GM19452 (cell line): ENCODE measurements at regions not wholly inside any gene's neighbourhood (a gene's known extent, or its start where the extent isn't known, plus 50 kb on each side); places are given as distances from the start of the nearest gene placed in this dataset.
A peak's percentile ranks its signal among the peaks of the same experiment; 100 is the strongest.

Experiments
- ATAC-seq: cut with Tn5 transposase; IDR thresholded peaks from one replicate; pipeline ENCODE4 v1.9.1; 2021; ENCODE audit not compliant: unreplicated experiment

DNA sequence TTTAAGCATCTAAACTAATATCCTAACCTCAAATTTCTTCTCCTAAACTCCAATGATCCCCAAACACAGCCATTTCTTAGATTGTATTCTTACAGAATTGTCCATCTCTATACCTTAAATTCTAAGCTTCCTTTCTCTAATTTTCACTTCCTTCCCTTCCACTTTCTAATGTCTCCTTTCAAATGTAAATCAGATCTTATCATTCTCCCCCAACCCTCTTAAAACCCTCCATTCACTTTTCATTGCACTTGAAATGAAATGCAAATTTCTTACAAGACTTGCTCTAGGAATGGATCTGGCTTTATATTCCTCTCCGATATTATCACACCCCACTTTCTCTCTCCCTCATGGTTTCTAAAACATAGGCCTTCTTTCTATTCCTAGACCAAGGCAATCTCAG, 534.6 kb downstream of the LMO4 start:
- ATAC-seq: no peak

DNA sequence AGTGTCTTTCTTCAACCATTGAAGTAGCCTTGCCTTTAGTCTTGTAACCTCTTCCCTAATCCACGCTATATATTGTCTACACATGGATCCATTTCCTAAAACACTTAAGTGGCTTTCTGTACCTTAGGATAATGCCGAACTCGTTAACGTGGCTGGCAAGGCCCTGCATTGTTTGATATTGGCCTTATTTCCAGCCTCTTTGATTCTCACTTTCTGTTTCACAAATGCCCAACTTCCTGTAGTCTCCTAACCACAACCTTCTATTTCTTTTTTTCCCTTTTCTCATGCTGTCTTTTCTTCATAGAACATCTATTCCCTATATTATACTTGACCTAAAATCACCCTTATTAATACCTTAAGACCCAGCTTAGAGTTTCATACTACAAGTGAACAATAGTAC, 536.0 kb downstream of the LMO4 start:
- ATAC-seq: peak; percentile 89

DNA sequence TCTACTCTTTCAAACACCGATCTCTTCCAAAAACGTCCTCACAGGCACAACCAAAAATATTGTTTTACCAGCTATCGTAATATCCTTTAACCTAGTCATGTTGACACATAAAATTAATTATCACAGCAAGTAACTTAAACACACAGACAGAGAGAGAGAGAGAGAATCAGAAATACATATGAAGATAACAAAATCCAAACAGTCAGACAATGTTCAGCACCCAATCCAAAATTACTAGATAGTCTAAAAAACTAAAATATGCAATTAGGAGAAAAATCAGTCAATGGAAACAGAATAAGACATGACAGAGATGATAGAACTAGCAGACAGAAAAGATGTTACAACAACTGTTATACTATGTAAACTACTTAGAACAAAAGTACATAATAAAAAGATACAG, 537.7 kb downstream of the LMO4 start:
- no peak for ATAC-seq

DNA sequence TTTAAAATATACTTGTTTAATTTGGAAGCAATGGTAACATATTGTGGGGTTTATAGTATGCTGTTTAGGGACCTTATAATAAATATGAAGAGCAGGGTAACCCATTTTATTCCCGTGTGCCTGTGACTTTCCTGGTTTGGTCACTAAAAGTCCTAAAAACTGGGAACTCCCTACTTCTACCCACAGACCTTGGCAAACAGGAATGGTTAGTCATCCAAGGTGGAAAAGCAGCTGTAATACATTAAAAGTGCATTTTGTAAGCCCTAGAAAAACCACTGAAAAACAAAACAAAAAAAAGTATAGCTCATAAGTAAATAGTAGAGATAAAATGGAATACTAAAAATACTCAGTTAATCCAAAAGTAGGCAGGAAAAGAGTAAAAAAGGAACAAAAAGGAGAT, 538.9 kb downstream of the LMO4 start:
- ATAC-seq: no peak

DNA sequence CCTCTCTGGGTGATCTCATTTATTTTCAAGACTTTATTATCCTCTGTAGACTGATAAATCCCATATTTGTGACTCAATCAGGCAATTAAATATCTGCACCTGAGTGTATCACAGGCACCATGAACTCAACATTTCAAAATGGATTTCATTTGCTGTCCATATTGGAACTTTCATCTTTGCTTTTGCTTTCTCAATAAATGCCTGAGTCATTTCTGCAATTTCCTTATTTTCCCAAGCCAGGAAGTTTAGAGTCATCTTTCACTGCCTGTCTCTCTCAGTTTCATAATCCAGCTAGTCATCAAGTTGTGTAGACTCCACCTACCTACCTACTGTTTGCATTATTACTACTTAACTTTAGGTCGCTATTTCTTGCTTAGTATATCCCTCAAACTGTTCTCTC, 540.9 kb downstream of the LMO4 start:
- ATAC-seq: no peak

DNA sequence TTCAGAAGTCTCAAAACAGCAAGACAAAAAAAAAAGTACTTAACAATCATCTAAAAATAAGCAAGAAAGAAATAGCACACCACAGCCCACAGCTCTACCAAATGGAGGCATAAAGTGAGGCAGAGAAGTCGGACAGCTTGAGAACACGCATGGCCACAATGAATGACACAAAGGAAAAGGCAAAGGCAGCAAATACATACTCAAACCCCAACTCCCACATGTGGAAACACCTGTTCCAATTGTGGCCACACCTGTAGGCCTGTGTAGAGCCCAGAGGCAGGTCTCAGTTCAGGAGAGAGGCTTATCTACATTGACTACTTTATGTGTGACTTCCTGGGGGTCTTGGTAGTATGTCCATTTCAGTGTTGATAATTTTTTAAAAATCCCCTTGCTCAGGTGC, 543.5 kb downstream of the LMO4 start:
- no peak for ATAC-seq

DNA sequence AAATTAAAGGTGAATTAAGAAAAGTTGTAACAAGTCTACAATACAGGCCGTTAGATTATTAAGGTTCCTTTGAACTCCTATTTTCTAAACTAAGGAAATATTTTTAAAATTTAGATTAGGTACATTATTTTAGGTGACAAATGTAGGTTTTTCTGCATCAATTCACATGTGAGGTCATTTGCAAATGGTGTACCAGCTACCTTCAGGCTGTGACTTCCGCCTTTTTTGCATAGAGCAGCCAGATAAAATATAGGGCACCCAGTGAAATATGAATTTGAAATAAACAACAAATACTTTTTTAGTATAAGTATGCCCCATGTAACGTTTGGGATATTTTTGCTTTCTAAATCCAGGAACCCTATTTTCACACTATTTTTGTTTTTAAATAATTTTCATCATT, 544.0 kb downstream of the LMO4 start:
- ATAC-seq: no peak

DNA sequence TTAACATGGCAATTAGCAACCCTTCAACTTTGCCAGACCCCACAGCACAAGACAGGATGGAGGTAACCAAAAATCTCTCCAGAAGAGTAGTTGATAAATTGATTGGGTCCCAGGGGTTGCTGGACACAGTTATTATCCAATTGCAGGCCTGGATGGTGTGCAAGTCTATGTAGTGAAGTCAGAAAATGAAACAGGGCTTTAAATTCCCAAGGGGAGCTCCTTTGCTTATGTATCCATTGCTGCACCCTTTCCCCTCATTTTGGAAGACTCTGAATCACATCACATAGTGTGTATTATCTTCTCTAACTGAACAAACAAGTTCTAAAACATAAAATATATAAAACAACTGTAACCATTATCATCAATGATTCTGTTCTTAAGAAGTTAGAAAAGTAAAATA, 550.2 kb downstream of the LMO4 start:
- no peak for ATAC-seq

DNA sequence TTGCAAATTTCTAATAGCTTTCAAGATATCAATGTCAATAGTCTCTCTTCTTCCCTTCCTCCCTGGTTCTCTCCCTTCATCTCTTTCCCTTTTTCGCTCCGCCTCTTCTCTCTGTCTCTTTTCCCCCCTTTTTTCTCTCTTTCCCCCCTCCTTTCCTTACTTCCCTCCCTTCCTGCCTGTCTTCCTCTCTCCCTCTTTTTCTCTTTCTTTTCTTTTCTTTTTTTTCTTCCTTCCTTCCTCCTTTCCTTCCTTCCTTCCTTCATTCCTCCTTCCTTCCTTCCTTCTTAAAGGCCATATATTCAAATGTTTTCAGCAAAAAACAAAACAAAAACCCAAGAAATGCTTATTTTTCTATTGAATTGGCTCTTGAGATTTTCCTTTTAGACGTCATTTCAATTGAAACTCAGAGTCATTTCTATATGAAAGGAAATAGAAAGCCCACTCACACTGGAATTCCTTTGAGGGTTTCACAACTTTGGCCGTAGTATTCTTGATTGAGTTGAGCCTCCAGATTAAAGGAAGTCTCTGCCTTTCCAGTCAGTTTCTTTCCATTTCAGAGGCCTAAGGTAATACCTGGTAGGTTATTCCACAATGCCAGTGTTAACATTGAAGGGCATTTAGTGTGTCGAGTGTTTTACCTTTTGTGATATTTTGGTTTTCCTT, 551.5 kb downstream of the LMO4 start:
- ATAC-seq: no peak

DNA sequence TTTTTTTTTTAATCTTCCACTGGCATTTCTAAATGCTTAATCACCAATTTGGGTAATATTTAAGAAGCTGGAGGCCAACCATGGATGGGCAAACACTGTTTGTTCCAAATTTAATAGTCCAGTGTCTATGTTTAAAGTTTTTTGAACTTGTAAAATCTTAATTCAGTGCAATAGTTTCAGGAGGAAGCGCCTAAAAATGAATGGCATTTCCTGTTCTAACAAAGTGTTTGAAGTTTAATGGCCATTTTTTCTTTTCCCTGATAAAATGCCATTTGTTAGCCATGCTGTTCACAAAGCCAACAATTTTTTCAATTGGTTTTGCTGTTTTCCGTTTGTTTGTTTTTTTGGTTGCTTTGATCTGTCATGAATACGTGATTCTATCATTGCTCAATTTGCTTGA, 552.1 kb downstream of the LMO4 start:
- ATAC-seq: no peak

DNA sequence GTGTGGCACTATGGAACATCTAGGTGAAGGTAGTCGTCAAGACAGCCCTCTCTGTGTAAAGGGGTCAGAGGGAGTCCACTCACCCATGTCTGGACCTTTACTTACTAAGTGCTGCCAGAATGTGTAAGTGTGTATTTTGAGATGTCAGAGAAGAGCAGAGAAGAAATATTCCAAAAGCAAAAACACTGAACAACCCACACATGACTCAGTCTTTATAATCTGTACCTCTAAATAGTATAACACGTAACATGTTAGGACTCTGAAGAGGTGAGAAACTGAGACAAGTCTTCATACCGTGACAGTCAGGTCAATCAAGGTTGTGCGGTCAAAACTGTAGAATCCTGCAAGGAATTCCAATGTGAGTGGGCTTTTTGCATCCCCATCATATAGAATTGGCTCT, 555.2 kb downstream of the LMO4 start:
- no peak for ATAC-seq

DNA sequence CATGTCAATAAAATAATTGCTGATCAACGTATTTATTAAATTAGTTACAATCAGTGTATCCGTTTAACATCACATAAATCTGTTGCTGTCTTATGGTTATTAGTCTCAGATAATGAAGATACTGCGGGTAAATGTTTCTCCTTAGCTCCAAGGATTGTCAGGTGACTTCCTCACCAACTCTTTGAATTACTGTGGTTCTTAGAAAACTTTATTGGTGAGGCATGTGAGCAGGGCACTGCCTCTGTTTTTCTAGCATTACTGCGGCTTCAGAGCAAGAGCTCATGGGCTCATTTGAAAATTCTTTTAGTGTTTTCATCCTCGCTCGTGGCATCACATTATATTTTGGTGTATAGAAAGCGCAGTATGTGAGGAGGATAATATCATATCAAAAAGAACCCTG, 555.9 kb downstream of the LMO4 start:
- no peak for ATAC-seq

DNA sequence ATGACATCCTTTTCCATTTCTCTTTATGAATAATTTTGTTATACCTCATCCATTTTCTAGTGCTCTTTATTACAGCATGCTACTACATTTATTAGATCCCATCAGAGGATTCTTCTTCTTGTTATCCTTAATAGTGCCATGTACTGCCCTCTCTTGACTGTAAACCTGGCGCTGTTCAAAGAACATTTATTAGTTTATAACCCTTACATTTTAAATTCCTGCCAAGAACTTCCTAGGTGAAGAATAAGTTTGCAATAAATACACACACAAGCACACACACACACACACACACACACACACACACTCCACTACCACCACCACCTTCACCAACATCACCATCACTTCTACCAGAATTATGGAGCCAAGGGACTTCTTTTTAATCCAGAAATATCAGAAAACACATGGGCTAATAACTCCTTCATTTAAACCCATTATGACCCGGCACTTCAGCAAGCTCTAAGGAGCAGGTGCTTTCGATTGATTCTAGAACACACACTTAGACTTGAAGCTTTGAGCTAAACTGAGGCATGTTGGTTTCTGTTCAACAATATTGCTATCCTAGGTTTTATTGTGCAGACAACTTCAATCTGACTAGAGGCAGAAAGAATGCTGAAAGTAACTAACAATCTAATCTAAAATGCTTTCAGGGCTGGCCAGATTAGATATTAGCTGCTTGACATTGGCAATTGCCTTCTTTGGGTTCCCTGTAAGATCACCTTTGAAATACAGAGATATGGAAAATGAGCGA, 556.8 kb downstream of the LMO4 start:
- no peak for ATAC-seq

DNA sequence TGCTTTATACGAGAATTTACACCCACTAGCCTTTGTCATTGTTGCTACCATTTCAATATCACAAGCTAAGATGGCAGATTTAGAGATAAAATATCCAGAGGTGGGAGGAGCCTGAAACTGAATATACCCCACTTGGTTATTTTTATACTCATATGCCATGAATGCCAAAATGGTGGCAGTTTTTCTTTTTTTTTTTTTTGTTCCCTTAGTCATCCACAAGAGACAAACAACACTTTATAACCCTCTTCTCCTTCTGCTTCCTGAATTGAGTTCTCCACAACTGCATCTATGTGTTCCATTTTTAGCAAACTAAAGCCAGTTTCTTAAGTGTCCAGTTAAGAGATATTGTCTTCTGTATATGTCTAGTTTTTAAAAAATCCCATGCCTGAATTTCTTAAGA, 558.4 kb downstream of the LMO4 start:
- ATAC-seq: no peak

DNA sequence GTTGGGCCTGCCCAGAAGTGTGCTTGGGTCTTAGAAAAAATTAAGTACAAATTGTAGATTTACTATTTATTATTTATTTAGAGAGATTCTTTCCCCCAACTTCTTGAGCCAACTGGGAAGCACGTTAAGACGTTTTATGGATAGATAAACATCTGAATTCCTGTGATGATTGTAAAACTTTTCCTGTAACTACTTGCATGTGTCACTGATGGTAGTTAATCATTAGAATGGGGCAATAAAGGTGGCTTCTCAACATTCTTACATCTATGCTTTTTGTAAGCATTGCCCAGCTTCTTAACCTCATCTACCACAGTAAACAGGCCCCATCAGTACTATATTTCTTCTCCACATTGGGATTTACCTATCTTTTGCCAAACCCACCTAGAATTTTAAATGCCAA, 559.8 kb downstream of the LMO4 start:
- no peak for ATAC-seq

DNA sequence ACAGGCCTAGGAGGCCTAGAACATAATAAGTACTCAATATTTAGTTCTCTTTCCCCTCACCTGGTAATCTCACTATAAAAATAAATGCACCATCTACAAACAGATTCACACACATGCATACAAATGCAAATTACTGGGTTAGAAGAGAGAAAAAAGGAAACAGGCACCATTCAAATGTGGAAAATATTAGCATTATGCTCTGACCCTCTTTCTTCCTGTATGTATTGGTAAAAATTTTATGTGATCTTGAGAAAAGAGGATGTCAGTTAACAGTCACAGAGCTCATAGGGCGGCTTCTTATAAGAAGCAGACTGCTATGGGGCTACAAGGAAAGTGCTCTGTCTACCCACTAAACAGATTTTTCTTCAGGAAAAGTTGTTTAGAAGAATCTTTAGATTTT, 565.4 kb downstream of the LMO4 start:
- no peak for ATAC-seq

DNA sequence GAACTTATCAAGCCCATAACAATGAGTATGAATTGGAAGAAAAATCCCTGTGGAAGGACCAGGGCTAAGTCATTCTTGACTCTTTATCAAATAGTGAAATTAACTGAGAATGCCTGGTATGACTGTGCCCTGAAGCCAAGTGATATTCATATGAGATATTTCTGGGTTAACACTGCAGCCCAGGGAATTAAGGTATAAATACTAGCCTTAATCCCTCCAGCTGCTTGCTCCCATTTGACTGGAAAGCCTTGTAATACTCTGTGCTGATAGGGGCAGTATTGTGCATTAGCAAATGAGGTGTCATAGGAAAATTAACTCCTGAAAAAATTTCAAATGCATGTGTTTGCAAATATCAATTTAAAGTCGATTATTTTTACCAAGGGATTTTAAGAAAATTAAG, 568.8 kb downstream of the LMO4 start:
- ATAC-seq: no peak

DNA sequence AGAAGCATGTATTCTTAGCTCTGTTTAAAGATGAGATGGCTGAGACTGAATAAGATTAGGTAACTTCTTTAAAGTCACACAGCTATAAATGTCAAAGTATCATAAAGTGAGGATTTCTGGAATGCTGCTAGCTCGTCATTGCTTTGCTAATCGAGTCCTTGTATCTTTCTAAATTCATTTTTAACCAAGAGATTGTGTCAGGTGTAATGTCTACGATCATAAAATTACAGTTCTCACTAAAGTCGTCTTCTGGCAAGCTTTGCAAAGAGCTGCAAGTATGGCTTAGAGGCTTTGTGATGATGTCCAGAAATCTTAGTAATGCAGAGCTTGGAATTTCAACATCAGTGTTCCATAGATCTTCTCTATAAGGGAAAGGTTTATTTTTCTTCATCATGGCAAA, 569.8 kb downstream of the LMO4 start:
- ATAC-seq: no peak

DNA sequence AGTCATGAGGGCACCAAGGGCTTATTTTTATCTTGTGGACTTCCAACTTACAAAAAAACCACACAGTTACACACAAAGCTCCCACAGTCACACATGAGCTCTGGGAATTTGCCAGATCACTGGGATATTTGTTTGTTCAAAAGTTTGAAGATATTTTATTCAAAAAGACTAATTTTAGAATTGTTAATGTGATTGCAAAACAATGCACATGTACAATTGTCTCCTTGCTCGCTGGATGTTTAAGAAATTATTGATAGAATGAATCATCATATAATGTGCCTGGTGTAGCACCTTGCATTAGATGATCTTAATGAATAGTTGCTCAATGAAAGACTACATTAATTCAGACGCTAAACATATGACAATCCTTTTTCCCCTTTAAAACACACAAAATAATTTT, 570.3 kb downstream of the LMO4 start:
- no peak for ATAC-seq

DNA sequence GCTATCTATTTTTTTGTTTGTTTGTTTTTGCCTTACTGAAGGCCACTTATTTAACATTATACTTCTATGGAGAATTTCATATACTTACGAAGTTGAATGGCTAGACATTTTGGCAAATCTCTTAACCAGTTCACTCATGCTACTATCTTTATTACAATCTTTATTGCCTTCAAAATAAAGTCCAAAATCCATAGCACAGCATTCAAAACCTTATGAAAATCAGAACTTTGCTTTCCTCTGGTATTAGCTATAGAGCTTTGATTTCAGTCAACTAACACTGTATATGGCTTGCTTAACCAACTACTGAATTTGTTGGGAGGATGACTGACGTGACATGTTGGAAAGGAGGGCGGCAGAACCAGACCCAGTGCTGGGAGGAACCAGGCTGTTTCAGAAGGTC, 571.1 kb downstream of the LMO4 start:
- no peak for ATAC-seq

DNA sequence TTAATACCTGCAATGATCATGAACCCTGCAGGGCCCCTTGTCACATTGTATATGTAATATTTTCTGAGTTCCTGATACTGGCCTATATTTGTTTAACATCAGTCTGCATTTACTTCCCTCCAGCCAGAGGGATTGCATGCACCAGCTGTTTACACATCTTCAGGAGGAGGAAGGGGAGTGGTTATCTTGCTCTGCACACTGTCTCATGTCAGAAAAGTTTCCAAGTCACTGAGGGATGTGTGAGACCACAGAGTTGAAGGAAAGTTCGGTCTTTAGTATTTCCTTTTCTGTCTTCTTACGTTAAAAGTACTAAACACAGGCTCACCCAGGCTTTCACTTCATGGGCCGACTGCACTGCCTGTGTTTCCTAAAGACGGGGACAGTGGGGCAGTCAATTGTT, 574.1 kb downstream of the LMO4 start:
- ATAC-seq: peak; percentile 71

DNA sequence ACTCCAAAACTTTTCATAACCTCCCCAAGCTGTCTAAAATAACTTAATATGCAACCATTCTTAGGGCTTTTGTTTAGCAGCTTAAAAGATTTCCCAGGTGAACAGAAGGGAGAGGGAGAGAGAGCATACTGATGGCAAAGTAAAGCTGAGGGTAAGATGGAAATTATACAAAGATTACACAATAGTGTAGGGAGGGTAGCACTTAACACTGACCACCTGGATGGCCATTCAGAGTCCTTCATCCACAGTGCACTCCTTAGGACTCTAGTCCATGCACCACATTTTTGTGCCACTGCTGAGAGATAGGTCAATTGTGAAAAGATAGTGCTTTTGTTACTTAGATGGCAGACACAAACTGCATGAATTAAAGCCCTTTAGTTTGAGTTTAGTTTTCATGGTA, 574.6 kb downstream of the LMO4 start:
- ATAC-seq: no peak

DNA sequence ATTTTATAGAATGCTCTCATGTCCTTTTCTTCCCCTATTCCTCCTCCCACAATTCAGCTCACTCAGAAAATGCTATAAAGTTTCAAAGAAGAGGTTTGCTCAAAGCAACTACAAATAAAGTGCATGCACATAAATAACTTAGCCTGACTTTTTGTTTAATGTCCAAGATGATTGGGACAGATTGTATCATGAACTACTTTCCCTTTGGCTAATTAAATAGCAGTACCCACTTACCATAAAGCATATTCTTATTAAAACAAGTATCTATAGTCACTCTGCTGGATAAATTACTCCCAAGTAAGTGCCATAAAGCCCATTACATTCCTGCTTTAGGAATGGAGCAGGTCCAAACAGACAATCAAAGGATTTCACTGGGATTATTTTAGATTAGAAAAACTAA, 576.0 kb downstream of the LMO4 start:
- ATAC-seq: no peak
